HUES6 (cell line): ENCODE measurements at regions not wholly inside any gene's neighbourhood (a gene's known extent, or its start where the extent isn't known, plus 50 kb on each side); places are given as distances from the start of the nearest gene placed in this dataset.
"Not testable (repeated sequence)": the region's sequence is repeated elsewhere in the genome, so short reads cannot be mapped to it uniquely, and the experiment has no call there.

Source experiments
- H3K27ac ChIP-seq: 2 replicates; pipeline ENCODE4 v1.7.0; 2013; ENCODE audit warnings: low read depth, mild to moderate bottlenecking, low read length, inconsistent platforms
- H3K27me3 ChIP-seq: 2 replicates; pipeline ENCODE4 v1.6.1; 2013; ENCODE audit warnings: low read length; ENCODE audit not compliant: control insufficient read depth, insufficient read depth
- H3K36me3 ChIP-seq: 2 replicates; pipeline ENCODE4 v1.6.1; 2013; ENCODE audit warnings: low read length; ENCODE audit not compliant: control insufficient read depth, insufficient read depth
- H3K4me1 ChIP-seq: 2 replicates; pipeline ENCODE4 v1.6.1; 2013; ENCODE audit warnings: low read length; ENCODE audit not compliant: control insufficient read depth, insufficient read depth
- H3K4me3 ChIP-seq: 2 replicates; pipeline ENCODE4 v1.5.1; 2013; ENCODE audit warnings: low read depth, low read length
- H3K9ac ChIP-seq: one replicate; pipeline ENCODE4 v1.6.1; 2013; ENCODE audit warnings: mild to moderate bottlenecking, low read length
- H3K9me3 ChIP-seq: 2 replicates; pipeline ENCODE4 v1.6.1; 2013; ENCODE audit warnings: low read depth, low read length; ENCODE audit not compliant: control insufficient read depth, insufficient read depth

DNA sequence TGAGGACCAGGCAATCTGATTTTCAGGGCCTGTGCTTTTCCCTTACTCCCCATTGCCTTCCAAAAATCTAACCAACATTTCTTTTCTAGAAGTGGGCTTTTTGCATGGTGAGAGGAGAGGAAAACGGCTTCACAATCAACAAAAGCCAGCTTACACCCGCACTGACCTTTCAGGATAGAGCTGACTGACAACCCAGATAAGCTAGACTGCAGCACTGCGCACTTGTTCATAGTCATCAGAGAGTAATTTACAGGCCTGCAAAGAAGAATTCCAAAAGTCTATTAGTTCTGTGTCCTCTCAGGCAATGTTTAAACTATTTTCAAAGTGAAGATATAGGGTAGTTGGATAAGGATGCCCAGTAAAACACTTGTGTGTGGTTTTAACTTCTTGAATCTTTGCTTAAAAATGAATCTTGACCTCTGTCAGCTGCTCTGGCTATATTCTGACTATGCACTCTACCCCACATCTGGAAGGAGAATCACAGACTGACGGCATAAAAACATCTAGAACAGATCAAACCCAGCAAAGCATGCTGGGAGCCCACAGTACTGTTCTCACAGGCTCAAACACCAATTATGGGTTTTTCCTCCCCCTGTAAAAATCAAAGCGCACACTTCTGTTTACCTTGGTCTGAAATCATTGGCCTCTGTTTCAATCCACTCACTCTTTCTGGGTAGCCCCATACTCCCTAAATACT lies 172.0 kb downstream of the ZNF92 start:
- not testable (repeated sequence) for H3K36me3 ChIP-seq, H3K4me3 ChIP-seq, H3K4me1 ChIP-seq, H3K27ac ChIP-seq, H3K9ac ChIP-seq, H3K27me3 ChIP-seq, H3K9me3 ChIP-seq

DNA sequence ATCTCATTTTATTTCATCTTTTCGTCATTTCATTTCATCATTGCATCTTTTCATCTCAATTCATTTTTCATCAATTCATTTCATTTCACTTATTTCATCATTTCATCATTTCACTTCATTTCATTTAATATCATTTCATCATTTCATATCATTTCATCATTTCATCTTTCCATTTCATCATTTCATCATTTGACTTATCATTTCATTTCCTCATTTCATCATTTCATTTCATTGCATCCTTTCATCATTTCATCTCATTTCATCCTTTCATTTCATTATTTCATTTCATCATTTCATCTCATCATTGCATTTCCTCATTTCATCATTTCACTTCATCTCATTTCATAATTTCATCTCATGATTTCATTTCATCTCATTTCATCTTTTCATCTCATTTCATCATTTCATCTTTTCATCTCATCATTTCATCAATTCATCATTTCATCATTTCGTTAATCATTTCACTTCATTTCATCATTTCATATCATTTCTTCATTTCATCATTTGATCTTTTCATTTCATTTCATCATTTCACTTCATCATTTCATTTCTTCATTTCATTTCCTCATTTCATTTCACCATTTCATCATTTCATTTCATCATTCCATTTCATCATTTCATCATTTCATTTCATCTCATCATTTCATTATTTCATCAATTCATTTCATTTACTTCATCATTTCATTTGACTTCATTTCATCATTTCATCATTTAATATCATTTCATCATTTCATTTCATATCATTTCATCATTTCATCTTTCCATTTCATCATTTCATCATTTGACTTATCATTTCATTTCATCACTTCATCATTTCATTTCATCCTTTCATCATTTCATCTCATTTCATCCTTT lies 176.2 kb downstream of the ZNF92 start:
- H3K9me3 ChIP-seq, result not testable (repeated sequence)

DNA sequence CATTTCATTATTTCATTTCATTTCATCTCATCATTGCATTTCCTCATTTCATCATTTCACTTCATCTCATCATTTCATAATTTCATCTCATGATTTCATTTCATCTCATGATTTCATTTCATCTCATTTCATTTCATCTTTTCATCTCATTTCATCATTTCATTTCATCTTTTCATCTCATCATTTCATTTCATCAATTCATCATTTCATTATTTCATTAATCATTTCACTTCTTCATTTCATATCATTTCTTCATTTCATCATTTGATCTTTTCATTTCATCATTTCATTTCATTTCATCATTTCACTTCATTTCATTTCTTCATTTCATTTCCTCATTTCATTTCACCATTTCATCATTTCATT lies 176.8 kb downstream of the ZNF92 start:
- not testable (repeated sequence) for H3K9me3 ChIP-seq, H3K27me3 ChIP-seq, H3K4me3 ChIP-seq, H3K4me1 ChIP-seq, H3K27ac ChIP-seq, H3K36me3 ChIP-seq, H3K9ac ChIP-seq

More for the DNA sequence above, 176.2 kb downstream of the ZNF92 start:
- not testable (repeated sequence) for H3K4me1 ChIP-seq, H3K36me3 ChIP-seq, H3K27ac ChIP-seq, H3K9ac ChIP-seq, H3K4me3 ChIP-seq, H3K27me3 ChIP-seq

DNA sequence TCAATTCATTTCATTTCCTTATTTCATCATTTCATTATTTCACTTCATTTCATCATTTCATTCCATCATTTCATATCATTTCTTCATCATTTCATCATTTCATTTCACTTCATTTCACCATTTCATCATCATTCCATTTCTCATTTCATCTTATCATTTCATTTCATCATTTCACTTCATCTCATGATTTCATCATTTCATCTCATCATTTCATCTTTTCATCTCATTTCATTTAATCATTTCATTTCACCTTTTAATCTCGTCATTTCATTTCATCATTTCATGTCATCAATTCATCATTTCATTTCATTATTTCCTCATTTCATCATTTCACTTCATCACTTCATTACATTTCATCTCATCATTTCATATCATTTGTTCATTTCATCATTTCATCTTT lies 177.4 kb downstream of the ZNF92 start:
- not testable (repeated sequence) for H3K9ac ChIP-seq, H3K36me3 ChIP-seq, H3K9me3 ChIP-seq, H3K27ac ChIP-seq, H3K4me3 ChIP-seq, H3K27me3 ChIP-seq, H3K4me1 ChIP-seq

DNA sequence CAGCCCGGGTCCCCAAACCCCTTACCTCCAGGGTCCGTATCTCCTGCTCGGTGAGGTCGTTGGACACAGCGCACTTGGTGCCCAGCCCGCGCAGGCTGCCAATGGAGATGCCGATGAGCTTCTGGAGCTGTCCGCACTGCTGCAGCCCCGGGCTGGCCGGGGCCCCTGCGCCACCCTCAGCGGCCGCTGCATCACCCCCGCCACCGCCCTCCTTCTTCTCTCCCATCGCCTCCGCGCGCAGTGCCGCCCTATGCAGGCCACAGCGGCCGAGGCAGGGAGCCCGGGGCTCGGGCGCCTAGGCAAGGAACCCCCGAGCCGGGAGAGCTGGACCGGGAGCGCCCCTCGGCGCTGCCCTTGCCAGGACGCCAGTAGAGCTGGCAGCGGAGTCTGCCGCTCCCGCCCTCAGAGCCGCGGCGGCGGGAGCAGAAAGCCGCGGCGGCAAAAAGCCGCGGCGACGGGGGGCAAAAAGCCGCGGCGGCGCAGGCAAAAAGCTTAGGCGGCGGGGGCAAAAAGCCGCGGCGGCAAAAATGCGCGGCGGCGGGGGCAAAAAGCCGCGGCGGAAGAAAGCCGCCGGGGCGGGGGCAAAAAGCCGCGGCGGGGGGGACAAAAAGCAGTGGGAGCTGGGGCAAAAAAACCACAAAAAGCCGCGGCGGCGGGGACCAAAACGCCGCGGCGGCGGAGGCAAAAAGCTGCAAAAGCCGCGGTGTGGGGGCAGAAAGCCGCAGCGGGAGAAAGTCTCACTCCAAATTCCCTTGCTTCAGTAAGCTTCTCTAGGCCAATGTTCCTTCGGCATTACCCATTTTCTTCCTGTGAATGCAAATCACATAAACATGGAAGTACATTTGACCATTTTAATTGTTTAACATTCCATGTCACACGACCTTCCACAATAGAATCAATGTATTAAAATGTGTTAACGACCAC lies 181.2 kb downstream of the ZNF92 start:
- not testable (repeated sequence) for H3K9ac ChIP-seq, H3K9me3 ChIP-seq, H3K4me3 ChIP-seq, H3K4me1 ChIP-seq, H3K36me3 ChIP-seq, H3K27me3 ChIP-seq, H3K27ac ChIP-seq

DNA sequence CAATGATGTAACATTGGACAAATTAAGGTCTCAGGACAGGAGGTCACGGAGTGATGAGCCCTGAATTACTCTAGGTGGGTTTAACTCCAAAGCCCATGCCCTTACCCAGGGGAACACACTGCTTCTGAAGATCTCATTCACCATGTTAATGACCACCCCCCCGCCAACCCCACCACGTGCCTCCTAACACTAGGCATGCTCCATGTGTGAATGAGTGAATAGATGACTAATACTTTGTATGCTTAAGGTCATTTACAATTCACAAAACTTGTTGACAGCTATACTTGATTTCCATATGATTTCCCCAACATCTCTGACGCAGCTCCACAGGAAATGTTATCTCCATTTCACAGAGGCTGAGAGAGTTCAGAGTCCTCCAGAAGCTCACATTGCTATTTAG lies 184.9 kb downstream of the ZNF92 start:
- H3K36me3 ChIP-seq, H3K4me1 ChIP-seq, H3K27ac ChIP-seq, H3K4me3 ChIP-seq, H3K9me3 ChIP-seq, H3K9ac ChIP-seq, H3K27me3 ChIP-seq: not testable (repeated sequence)

DNA sequence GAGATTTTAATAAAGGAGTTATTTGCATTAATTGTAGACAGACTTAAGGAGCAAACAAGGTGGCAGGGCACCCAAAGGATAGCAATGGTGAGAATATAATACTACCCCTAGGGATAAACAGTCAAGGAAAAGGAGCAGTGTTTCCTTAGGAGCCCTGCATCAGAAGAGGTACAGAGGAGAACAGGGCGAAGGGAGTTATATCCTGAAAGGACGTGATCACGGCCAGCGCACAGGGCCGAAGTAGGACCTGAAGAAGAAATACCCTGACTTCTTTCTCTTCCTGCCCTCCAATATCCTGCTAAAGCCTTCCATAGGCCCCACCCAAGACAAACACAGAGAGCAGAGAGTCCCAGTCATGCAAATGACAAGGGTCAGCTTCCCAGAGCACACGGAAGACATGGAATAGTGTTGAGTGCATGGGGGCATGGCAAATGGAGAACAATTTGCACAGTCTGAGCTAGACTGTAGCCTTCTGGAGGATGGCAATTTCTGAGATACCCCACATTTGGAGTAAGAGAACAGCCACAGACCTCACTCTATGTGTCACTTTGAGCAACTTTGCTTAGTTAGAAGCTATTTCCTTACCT lies 188.2 kb downstream of the ZNF92 start:
- not testable (repeated sequence) for H3K36me3 ChIP-seq, H3K27me3 ChIP-seq, H3K27ac ChIP-seq, H3K9me3 ChIP-seq, H3K4me1 ChIP-seq, H3K4me3 ChIP-seq, H3K9ac ChIP-seq

DNA sequence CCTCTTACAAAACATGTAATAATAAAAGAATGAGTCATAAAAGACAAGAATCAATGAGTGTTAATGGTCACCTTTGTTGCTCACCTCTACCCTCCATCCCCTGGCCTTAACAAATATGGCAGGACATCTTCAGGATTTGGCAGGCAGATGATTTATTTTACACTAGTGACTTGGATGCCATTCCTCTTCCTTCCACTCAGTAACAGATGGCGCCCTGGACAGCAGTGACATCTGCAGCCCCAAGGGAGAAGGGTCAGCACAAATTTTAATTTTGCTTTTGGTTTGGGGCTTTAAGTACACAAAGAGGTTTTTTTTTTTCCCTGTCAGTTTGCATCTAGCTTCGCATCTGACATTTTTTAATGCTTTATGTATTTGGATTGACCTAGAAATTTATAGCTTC lies 188.9 kb downstream of the ZNF92 start:
- not testable (repeated sequence) for H3K4me1 ChIP-seq, H3K27ac ChIP-seq, H3K9me3 ChIP-seq, H3K4me3 ChIP-seq, H3K27me3 ChIP-seq, H3K9ac ChIP-seq, H3K36me3 ChIP-seq

DNA sequence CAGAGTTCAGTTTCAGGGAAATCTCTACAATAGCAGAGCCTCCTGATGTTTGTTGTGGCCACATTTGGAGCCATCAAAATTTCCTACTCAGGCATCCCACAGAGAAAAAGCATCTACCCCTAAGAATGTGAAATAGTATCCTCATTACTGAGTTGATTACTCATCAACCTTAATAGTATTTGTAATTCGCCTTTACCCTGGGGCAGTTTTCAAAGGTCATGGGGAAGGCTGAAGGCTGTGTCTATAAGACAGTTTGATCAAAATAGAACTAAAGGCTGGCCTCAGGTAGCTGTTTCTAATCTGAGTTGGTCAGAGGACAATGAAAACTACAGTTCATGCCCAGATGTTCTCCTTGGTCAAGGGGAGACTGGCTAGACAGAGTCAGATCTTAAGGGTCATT lies 189.7 kb downstream of the ZNF92 start:
- not testable (repeated sequence) for H3K9me3 ChIP-seq, H3K36me3 ChIP-seq, H3K27ac ChIP-seq, H3K9ac ChIP-seq, H3K4me3 ChIP-seq, H3K27me3 ChIP-seq, H3K4me1 ChIP-seq

DNA sequence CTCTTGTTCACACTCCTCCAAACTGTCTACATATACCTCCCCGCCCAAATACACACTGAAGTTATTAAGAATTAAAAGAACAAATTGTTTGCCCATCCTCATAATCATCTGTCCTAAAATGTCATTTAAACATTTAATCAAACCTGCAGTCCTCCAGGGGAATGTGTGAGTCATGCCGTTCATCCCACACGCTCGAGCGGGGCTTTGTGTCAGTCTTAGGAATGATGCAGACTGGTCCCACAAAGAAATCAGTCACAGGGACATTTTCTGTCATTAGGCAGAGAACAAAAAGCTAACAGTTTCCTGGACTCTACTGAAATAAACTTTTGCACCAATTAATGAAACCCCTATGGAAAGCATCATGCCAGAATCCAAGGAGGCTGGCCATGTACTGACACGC lies 194.6 kb downstream of the ZNF92 start:
- not testable (repeated sequence) for H3K9ac ChIP-seq, H3K4me3 ChIP-seq, H3K27ac ChIP-seq, H3K36me3 ChIP-seq, H3K27me3 ChIP-seq, H3K4me1 ChIP-seq, H3K9me3 ChIP-seq

DNA sequence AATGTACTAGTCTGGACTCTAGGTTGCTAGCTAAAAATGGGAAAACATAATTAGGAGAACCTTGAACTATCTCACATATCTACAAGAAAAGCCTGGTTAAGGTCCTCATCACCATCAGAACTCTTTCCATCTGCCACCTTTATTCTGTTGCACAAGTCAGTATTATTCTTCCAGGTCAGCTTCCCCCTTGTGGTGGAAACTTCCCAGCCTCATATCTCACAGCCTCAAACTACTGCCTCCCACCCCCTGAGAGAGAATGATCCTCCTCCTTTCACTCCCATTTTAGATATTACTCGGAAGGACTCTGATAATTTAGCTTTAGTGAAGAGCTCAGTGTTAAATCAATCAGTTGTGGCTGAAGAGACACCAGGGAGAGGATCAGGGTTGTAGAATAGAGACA lies 197.3 kb downstream of the ZNF92 start:
- not testable (repeated sequence) for H3K4me1 ChIP-seq, H3K27ac ChIP-seq, H3K36me3 ChIP-seq, H3K4me3 ChIP-seq, H3K9me3 ChIP-seq, H3K9ac ChIP-seq, H3K27me3 ChIP-seq
